ENCODE measurements at regions not wholly inside any gene's neighbourhood (a gene's known extent, or its start where the extent isn't known, plus 50 kb on each side); places are given as distances from the start of the nearest gene placed in this dataset.

- no peak overlapping the region for H3K27ac ChIP-seq
- TF ChIP-seq ZFX (IDR thresholded peaks at IDR 0.05; ENCODE audit: borderline replicate concordance) = no peak
- no peak for TF ChIP-seq CTCF (IDR thresholded peaks at IDR 0.05)
These were observed 256.5 kb downstream of the SHQ1 start for GRCh38 chr3:72591522-72592421.

- H3K27ac ChIP-seq = no peak overlapping the region
- TF ChIP-seq ZFX (IDR thresholded peaks at IDR 0.05; ENCODE audit: borderline replicate concordance) (no peak), CTCF (IDR thresholded peaks at IDR 0.05) (no peak)
These were observed 257.5 kb downstream of the SHQ1 start for GRCh38 chr3:72590732-72591221.

- TF ChIP-seq ZFX (IDR thresholded peaks at IDR 0.05; ENCODE audit: borderline replicate concordance) (no peak), CTCF (IDR thresholded peaks at IDR 0.05) (no peak)
- H3K27ac ChIP-seq = no peak overlapping the region
These were observed 261.0 kb downstream of the SHQ1 start for GRCh38 chr3:72587282-72587681.

GRCh38 chr3:72586694-72587093, 261.6 kb downstream of the SHQ1 start:
- H3K27ac ChIP-seq = no peak overlapping the region
- TF ChIP-seq CTCF (IDR thresholded peaks at IDR 0.05) (no peak), ZFX (IDR thresholded peaks at IDR 0.05; ENCODE audit: borderline replicate concordance) (no peak)

- H3K27ac ChIP-seq = no peak overlapping the region
- TF ChIP-seq CTCF (IDR thresholded peaks at IDR 0.05) = no peak
- no peak for TF ChIP-seq ZFX (IDR thresholded peaks at IDR 0.05; ENCODE audit: borderline replicate concordance)
These were observed 262.3 kb downstream of the SHQ1 start for GRCh38 chr3:72585966-72586365.

- no peak overlapping the region for H3K27ac ChIP-seq
- TF ChIP-seq CTCF (IDR thresholded peaks at IDR 0.05) (no peak), ZFX (IDR thresholded peaks at IDR 0.05; ENCODE audit: borderline replicate concordance) (no peak)
These were observed 264.0 kb downstream of the SHQ1 start for GRCh38 chr3:72584262-72584661.

- TF ChIP-seq CTCF (IDR thresholded peaks at IDR 0.05) = no peak
- H3K27ac ChIP-seq = no peak overlapping the region
These were observed 265.3 kb downstream of the SHQ1 start for GRCh38 chr3:72582963-72583362.
